Peyer's patch (tissue), 4 donors: ENCODE measurements at regions not wholly inside any gene's neighbourhood (a gene's known extent, or its start where the extent isn't known, plus 50 kb on each side); places are given as distances from the start of the nearest gene placed in this dataset.

Experiments
- POLR2A ChIP-seq, 2 donors: fragments of 450-650 bp; IDR thresholded peaks; one replicate each; pipeline ENCODE4 v1.5.1; 2017; ENCODE audit warnings: antibody characterized with exemption in 2 of 2, mild to moderate bottlenecking in 2 of 2, moderate library complexity in 2 of 2
- TF ChIP-seq, protein P1 (sequence below), 6 experiments: fragments of 450-650 bp in 4 of 6; fragments of 200-600 bp in 2 of 6; sonication (generic) in 1 of 6; IDR thresholded peaks; one replicate each; pipeline ENCODE4 v1.5.1; 2017 to 2019; ENCODE audit warnings: antibody characterized with exemption in 6 of 6, mild to moderate bottlenecking in 3 of 6, moderate library complexity in 1 of 6

DNA sequence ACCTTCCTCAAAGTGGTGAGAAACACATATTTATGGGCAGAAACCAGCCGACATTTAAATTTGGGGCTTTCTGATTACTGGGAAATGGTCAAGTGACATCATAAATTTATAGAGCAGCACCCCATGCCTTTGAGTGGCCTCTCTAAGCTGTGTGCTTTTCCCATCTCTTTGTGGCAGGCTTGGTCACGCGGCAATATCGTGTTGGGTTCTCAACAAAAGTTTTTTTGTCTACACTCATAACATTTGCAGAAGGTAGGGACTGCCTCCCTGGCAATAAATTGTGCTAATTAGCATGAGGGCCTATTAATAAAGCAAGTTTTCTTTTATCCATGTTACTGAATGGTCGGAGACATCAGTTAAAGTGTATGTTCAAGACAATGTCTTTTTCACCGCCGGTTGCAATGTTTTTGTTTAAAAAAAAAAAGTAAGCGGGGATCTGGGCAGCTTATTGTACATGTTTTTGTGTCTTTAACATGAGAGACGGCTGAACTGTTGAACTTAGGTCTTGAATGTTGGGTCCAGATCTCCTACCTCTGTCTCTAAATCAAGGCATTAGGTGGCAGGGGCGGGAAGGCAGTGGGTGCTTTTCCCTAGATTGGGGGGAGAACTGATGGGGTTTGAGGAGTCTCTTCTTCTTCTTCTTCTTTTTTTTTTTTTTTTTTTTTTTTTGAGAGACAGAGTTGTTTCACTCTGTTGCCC lies 193.3 kb downstream of the PHETA1 start:
- TF ChIP-seq, protein P1, sequence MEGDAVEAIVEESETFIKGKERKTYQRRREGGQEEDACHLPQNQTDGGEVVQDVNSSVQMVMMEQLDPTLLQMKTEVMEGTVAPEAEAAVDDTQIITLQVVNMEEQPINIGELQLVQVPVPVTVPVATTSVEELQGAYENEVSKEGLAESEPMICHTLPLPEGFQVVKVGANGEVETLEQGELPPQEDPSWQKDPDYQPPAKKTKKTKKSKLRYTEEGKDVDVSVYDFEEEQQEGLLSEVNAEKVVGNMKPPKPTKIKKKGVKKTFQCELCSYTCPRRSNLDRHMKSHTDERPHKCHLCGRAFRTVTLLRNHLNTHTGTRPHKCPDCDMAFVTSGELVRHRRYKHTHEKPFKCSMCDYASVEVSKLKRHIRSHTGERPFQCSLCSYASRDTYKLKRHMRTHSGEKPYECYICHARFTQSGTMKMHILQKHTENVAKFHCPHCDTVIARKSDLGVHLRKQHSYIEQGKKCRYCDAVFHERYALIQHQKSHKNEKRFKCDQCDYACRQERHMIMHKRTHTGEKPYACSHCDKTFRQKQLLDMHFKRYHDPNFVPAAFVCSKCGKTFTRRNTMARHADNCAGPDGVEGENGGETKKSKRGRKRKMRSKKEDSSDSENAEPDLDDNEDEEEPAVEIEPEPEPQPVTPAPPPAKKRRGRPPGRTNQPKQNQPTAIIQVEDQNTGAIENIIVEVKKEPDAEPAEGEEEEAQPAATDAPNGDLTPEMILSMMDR (IDR thresholded peaks at IDR 0.05): no peak
- TF ChIP-seq POLR2A (IDR thresholded peaks at IDR 0.05): no peak
